ENCODE measurements at regions not wholly inside any gene's neighbourhood (a gene's known extent, or its start where the extent isn't known, plus 50 kb on each side); places are given as distances from the start of the nearest gene placed in this dataset.
A peak's percentile ranks its signal among the peaks of the same experiment; 100 is the strongest.

GRCh38 chr1:58862728-58863385 is 79.0 kb upstream of the JUN start:
- no peak for FAIRE-seq

More at GRCh38 chr1:58862728-58863385, 79.0 kb upstream of the JUN start:
- Histone ChIP-seq H2AK5ac (ENCODE audit: low read depth, low read length) (no peak overlapping the region), H3K23ac (ENCODE audit: insufficient read length) (no peak overlapping the region), H3K4me3 (ENCODE audit: extremely low read depth in 1 of 4, insufficient read depth in 2 of 4, low read depth in 3 of 4, low read length in 4 of 4) (no peak overlapping the region), H2BK5ac (ENCODE audit: low read depth, low read length) (no peak overlapping the region), H3K27ac (ENCODE audit: low read depth, low read length) (no peak overlapping the region), H3K4me2 (ENCODE audit: insufficient read depth in 1 of 2, low read depth in 2 of 2, low read length in 2 of 2) (peak overlapping the region in 1 of 2 experiments; percentile 12; a peak in 2 of 4 replicates), H2BK12ac (ENCODE audit: low read depth, low read length) (no peak overlapping the region), H3K79me2 (ENCODE audit: control insufficient read depth in 1 of 2, insufficient read depth in 2 of 2, low read length in 2 of 2) (no peaks in the 10 kb centered on the region), H3K4ac (replicated peaks; ENCODE audit: insufficient read length, low read depth, low read length) (no peak overlapping the region), H3K14ac (ENCODE audit: insufficient read length) (no peak overlapping the region), H2BK15ac (ENCODE audit: low read length) (no peak overlapping the region), H2AFZ (ENCODE audit: low read length) (no peak overlapping the region), H2BK120ac (replicated peaks; ENCODE audit: low read depth, low read length) (no peak overlapping the region), H4K5ac (ENCODE audit: insufficient read length, low read depth, low read length) (no peak overlapping the region), H3K18ac (ENCODE audit: extremely low read depth, low read length) (no peak overlapping the region), H3K9ac (replicated peaks in 1 of 4; ENCODE audit: extremely low read depth in 1 of 4, low read depth in 3 of 4, low read length in 3 of 4) (no peak overlapping the region), H3K23me2 (ENCODE audit: low read depth, low read length) (no peaks in the 10 kb centered on the region; the same call in 1 of the 2 replicates), H3K79me1 (ENCODE audit: low read depth, low read length) (no peaks in the 10 kb centered on the region), H3K9me3 (ENCODE audit: insufficient read depth in 2 of 2, low read depth in 1 of 2, low read length in 1 of 2) (no peaks in the 10 kb centered on the region), H3K4me1 (replicated peaks in 1 of 4; ENCODE audit: control insufficient read depth in 3 of 4, insufficient read depth in 4 of 4, low read length in 3 of 4) (peaks cover 0 to 10% (median 5%) of the 10 kb centered on the region in 4 experiments; a peak in 3 of 7 replicates), H2BK20ac (ENCODE audit: low read length) (no peak overlapping the region), H3K56ac (replicated peaks; ENCODE audit: insufficient read length, low read depth, low read length) (no peak overlapping the region), H4K20me1 (replicated peaks in 1 of 2; ENCODE audit: control insufficient read depth in 1 of 2, insufficient read depth in 2 of 2, low read length in 2 of 2) (no peaks in the 10 kb centered on the region), H4K91ac (replicated peaks; ENCODE audit: insufficient read length, low read length) (no peak overlapping the region), H4K8ac (ENCODE audit: extremely low read depth, insufficient read depth, low read length) (no peak overlapping the region), H3K36me3 (ENCODE audit: control insufficient read depth in 2 of 4, insufficient read depth in 4 of 4, low read length in 3 of 4) (no peaks in the 10 kb centered on the region), H3K27me3 (replicated peaks in 1 of 4; ENCODE audit: control insufficient read depth in 3 of 4, extremely low read depth in 1 of 4, insufficient read depth in 3 of 4, low read length in 3 of 4) (peaks cover 0 to 2% (median 0%) of the 10 kb centered on the region in 4 experiments; a peak in 1 of 7 replicates)
- WGBS, 2 experiments (ENCODE audit: extremely low coverage in 1 of 2, insufficient coverage in 1 of 2, insufficient read length in 1 of 2, insufficient replicate concordance in 2 of 2, low coverage in 1 of 2, low lambda C conversion rate in 2 of 2, missing lambda C conversion rate in 1 of 2) = 81% methylated on average over 1 of the region's 1 CpG; no CpG with 5 or more reads in 1 of the 2 experiments
- POLR2A ChIA-PET (ENCODE audit: partially characterized antibody) = interaction anchor here (0.7 kb wide), 1 partner anchor 60 kb away, joined by 3 read pairs; no protein-coding TSS in a partner anchor
- CTCF ChIA-PET (ENCODE audit: partially characterized antibody) = interaction anchor here (1.3 kb wide), 1 partner anchor 12 kb away, joined by 6 read pairs; no protein-coding TSS in a partner anchor
- DNase-seq (ENCODE audit: low read depth in 1 of 2, low spot score in 2 of 2) = no peak
- TF ChIP-seq HDAC6 (IDR thresholded peaks at IDR 0.05; ENCODE audit: low read depth, low read length) (no peak), CTBP2 (IDR thresholded peaks at IDR 0.05; ENCODE audit: borderline replicate concordance, insufficient read depth, insufficient read length, low read length) (no peak), BCL11A (IDR thresholded peaks at IDR 0.05; ENCODE audit: low read depth in 2 of 2, low read length in 2 of 2) (no peak), RFX5 (IDR thresholded peaks at IDR 0.05; ENCODE audit: borderline replicate concordance, low read depth, low read length) (no peak), MAX (IDR thresholded peaks at IDR 0.05) (no peak), SRF (IDR thresholded peaks at IDR 0.05; ENCODE audit: low read depth, low read length) (no peak)

All from H1 (cell line).